ENCODE measurements at regions not wholly inside any gene's neighbourhood (a gene's known extent, or its start where the extent isn't known, plus 50 kb on each side); places are given as distances from the start of the nearest gene placed in this dataset.
"Not testable (repeated sequence)": the region's sequence is repeated elsewhere in the genome, so short reads cannot be mapped to it uniquely, and the experiment has no call there.

DNA sequence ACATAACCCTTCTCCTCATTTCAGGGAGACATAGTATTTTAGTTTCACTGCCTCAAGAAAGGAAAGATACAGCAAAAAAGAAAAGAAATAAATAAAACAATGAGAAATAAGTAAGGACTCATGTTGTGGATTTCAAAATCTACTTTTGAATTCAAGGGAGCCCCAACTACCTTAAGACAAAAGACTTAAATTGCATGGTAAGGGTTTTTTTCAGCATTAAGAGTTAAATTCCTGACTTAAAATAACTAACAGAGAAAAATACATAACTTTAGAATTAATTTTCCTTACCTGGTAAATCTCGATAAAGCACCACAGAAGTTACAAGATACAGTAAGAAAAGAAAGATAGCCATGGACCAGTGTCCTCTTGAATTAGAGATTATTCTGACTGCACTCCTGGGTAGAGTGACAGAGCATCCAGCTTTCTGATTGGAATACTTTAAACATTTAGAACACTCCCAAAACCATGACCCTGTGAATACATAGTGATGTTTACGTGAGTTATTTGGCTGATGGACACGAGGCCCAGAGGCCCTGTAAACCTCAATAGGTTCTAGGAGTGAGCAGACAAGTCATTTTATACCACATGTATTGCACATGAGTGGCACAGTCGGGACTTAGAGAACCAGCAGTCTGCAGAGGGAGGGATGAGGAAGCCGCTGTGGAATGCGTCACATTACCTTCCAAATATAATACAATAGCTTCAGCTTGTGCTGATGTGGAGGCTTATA lies 292.5 kb upstream of the SEMA3C start:
- FAIRE-seq = no peak

DNA sequence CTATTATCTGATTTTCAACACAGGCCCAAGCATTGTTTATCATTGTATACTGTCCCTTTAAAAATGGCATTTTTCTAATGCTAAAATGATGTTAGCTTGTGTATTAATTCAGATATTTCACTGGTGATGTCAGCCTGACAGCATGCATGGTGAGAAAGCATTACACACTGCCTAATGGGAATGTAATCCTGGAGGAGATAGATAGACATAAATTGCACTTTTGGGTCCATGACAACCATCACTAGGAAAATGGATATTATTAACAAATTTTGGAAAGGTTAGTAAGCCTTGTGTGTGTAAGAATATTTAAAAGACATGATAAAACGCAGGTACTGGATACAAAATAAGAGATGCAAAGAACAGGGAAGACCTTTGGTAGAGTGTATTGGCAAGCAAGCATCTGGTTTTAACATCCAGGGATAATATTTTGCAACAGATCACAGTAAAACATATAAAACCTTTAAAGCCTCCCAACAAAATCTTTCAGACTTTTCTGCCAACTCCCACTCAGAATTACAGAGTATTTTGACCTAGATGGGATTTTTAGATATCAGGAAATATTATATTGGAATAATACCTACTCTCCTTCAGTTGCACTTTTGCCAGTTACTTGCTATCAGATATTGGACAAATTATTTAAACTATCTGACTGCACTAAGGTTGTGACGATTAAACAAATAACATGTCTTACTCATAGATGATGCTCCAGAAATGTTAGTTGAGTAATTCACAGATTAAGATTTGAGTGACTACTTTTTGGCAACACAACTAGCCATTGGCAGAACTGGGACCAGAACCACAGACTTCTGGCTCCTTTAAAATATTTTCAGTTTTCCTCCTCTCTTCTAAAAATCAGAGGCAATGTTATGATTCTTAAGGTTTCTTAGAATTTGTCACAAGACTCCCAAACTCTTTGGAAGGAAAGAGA lies 291.6 kb upstream of the SEMA3C start:
- no peak for FAIRE-seq

DNA sequence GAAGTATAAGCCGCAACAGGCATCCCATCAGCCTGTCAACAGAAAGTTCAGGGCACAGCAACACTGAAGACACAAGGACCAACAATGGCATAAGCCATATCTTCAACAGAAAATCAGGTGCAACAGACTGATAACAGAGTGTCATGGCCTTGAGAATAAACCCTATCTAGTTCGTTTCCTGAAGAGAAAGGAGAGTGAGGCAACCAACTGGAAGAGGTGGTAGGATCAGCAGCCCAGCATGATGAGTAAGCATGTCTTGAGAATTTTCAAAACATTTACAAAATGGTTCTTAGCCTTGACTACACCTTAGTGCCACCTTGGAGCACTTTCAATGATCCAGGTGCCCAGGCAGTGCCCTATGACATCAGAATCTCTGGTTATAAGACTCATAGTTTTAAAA lies 290.2 kb upstream of the SEMA3C start:
- no peak for FAIRE-seq

GRCh38 chr7:81207801-81208200 lies 288.9 kb upstream of the SEMA3C start:
- no peak for FAIRE-seq

DNA sequence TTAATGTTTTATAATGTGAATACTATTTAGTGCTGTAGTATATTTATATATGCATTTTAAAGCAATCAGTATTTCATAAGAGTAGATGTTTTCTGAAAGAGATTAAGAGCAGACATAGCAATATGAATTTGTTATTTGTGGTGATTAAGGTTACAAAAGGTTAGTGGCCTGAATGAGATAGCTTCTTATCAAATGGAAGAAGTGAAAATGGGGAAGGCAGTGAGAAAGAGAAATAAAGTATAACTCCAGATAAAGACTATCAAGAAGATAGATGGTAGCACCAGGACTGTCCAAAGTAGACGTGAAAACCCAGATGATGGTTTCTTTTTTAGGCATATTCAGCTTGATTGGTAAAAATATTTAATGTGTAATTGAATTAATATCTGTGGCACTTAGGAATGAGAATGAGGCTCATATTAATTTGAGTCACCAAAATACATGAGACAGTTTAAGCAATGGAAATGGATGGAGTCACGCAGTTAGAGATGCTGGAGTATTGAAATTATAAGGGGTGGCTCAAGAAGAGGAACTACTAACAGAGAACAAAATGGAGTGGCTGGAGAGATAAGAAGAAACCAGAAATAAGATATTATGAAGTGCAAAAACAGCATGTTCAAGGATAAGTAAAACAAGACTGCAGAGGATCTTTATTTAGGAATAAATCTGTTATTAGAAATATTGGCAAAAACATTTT lies 288.0 kb upstream of the SEMA3C start:
- FAIRE-seq = no peak

DNA sequence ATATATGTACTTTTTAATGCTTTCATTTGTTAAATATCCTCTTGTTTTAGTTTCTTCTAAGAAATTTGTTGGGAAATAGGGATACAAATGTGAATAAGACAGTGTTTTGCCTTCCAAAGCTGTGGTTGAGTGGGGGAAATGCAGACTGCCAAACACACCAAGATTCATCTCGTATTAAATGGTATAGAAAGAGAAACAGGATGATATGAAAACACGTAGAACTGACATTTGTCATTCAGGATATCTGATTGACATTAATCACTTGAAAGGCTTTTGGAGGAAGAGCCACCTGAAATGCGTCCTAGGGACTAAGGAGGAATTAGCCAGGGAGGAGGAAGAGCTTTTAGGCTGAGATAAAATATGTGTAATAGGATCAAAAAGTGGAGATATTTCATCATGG lies 287.4 kb upstream of the SEMA3C start:
- no peak for FAIRE-seq

- FAIRE-seq = no peak
These were observed 282.3 kb upstream of the SEMA3C start for GRCh38 chr7:81201188-81201587.

DNA sequence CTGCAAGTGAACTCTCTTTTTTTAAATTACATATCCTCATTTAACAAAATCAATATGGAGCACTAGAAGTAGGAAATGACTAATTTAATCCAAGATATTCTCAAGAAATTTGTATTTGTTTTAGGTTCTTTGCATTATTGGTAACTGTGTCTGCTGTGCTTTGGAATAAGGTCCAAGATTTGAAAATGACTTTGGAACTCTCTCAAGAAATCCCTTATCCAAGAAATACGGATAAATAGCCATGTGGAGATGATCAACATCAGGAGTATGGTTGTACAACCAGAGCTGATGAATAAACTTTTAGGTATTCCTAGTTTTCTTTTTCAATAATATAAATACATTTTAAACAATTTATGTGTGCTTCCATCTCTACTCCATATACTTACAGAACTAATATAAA lies 279.9 kb upstream of the SEMA3C start:
- no peak for FAIRE-seq

DNA sequence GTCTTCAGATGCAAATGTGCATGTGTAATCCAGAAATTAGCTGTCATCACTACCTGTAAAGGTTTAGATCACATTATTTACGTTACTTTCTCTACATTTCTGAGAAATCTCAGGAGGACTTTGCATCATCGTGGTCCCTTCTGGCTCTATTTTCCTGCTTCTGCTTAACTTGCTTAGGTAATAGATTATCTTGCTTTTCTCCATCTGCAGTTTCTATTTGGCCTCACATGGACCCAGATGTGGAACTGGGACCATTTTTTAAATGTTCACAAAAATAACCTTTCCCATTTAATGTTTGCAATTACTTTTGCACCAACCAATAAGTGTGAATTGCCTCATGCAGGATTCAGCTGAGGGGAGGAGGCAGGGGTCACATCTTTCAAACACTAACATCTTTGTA lies 278.4 kb upstream of the SEMA3C start:
- FAIRE-seq = no peak

- FAIRE-seq = no peak
These were observed 276.2 kb upstream of the SEMA3C start for GRCh38 chr7:81195033-81195432.

- FAIRE-seq = no peak
These were observed 272.3 kb upstream of the SEMA3C start for GRCh38 chr7:81190997-81191768.

DNA sequence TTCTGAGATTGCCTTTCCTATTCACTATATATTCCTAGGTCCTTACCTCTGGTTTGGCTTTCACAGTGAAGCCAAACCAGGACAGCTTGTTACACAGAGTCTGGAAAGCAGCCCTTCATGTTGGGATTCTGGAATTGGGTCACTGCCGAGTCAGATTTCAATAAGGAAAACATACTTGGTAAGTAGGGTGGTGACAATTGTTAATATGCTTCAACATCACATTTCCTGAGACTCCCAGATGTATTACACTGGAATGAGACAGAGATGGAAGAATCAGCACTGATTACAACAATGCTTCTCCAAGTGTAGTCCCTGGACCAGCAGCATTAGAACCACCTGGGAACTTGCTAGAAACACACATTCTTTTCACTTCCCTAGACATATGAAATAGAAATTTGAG lies 268.9 kb upstream of the SEMA3C start:
- no peak for FAIRE-seq

DNA sequence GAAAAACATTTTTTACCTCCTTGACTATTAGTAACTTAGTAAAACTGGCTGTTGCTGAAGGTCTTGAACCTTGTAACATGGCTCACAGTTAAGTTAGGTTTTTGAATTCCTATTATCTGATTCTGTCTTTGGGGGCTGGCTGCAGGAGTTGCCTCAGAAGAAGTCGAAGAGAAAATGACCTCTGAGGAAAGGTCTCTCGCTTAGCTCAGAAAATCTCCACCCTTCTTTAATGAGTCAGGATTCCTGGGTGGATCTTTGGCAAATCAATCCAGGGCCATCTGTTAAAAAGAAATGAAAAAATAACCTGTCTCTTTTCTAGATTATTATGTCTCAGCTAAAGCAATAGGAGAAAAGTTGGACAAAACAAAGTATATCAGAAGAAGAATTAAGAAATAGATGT lies 267.8 kb upstream of the SEMA3C start:
- no peak for FAIRE-seq

DNA sequence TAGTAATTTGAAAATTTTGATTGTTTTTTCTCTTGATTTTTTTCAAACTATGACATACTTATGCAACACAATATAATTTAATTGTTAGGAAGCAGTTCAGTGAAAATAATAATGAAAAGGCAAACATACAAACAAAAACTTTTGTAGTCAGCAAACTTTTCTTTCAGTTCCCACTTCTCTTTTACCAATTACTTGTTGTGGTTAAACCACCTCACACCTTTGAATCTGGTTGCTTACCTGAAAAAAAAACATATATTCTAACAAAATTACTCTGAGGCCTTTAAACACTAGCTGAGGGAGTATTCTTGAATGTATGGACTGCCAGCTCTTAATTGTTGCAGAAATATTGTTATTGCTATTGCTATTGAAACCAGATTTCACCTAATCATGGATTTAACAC lies 266.2 kb upstream of the SEMA3C start:
- no peak for FAIRE-seq

DNA sequence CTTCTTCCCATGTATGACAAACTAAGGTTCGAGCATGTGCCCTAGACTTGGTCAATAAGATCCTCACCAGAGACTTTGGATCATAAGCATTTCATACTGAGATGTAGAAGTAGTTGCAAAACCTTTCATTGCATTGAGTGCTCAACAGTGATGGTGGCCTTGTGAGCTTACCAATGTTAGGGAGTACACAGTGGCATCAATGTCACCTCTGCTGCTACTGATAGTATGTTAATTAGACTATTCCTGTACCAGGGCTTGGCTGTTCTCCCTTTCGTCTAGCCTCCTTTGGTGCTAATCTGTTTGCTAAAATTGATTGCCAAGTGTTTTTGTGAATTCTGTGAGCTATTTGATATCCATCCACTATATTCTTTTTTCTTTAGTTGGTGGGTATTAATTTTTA lies 264.5 kb upstream of the SEMA3C start:
- no peak for FAIRE-seq

GRCh38 chr7:81182056-81182455 lies 263.2 kb upstream of the SEMA3C start:
- not testable (repeated sequence) for FAIRE-seq

DNA sequence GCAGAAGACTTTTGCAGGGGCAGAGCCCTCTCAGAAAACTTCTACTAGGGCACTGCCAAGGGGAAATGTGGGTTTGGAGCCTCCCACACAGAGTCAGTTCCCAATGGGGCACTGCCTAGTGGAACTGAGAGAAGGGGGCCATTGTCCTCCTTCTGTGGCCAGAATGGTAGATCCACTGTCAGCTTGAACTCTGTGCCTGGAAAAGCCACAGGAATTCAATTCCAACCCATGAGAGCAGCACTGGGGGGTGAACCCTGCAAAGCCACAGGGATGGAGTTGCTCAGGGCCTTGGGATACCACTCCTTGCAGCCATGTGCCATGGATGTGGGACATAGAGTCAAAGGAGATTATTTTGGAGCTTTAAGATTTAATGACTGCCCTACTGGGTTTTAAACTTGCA lies 262.2 kb upstream of the SEMA3C start:
- no peak for FAIRE-seq

DNA sequence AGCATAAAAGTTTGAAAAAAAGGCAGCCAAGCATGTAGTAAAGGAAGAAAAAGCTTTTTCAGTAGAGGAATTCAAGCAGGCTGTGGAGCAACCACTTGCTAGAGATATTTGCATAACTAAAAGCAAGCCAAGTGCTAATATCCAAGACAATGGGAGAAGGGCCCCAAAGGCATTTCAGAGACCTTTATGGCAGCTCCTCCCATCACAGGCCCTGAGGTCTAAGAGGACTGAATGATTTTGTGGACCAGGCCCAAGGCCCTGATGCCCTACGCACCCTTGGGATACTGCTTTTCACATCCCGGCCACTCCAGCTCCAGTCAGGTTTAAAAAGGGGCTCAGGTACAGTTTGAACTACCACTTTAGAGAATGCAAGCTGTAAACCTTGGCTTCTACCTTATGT lies 261.7 kb upstream of the SEMA3C start:
- no peak for FAIRE-seq

DNA sequence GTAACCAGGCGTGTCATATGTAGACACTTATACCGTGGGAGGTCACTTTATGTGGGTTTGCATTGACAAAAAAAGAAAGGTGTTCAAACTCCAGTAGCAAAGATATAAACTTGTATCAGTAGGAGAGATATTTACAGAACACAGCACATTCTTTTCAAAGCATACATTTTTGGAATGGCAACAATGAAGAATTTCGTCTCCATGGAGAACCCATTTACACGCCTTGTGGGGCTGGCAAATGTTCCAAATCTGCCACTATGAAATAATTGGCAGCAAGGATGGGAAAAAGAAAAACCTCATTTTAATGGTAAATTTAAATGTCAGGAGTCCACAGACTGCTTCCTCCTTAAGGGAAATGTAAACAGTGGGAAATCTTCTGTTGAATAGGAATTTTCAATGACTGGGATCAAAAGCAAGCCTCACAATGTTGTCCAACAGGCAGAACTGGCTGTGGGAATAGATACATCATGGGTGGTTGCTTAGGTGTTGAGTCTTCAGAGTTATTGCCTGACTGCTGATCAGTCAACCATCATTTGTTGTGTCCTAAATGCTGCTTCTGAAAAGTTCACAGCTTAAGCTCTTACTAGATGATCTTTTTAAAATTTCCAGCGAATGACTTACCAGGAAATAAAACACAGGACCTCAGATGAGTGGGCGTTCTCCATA lies 256.6 kb upstream of the SEMA3C start:
- no peak for FAIRE-seq

GRCh38 chr7:81173766-81174281 lies 255.0 kb upstream of the SEMA3C start:
- FAIRE-seq = no peak

GRCh38 chr7:81170291-81170690 lies 251.4 kb upstream of the SEMA3C start:
- FAIRE-seq = no peak

DNA sequence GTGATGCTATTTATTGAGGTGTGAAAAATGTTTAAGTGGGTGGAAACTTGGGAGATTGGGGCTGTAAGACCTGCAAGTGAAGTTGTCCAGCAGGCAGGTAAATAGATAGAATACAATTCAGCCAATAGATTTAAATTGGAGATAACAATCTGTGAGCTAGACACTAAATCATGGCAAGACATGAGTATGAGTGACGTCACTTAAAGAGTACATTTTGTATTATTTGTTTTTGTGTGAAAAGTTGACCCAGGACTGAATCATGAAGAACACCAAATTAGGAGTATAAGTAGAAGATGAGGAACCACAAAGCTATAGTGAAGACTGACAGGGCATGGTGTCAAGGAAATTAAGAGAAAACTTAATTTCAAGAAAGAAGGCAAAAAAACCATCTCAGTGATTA lies 249.1 kb upstream of the SEMA3C start:
- no peak for FAIRE-seq
